ENCODE measurements at regions not wholly inside any gene's neighbourhood (a gene's known extent, or its start where the extent isn't known, plus 50 kb on each side); places are given as distances from the start of the nearest gene placed in this dataset.

DNA sequence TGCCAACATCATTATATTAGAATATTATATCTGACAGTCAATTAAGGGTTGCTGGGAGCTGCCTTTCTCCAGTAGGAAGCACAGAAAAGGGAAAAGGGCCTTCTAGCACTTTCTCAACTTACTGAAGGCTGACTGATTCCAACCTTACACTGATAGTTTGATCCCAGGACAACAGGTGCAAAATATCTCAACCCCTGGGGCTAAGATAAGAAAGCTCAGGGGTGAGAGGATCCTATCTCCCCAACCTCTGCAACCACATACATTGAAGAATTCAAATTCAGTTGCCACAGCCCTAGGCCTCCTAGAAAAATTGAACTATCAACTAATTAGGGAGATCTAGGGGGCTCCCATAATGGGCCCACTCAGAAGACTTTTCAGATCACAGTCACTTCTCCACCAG is 179.1 kb upstream of the GPRIN3 start:
- no peak for TF ChIP-seq CTCF (IDR thresholded peaks at IDR 0.05)
- TF ChIP-seq EZH2phosphoT487 (IDR thresholded peaks at IDR 0.05): no peak
- TF ChIP-seq EZH2 (IDR thresholded peaks at IDR 0.05): no peak

All from neural progenitor cell (in vitro differentiated cells).